ENCODE measurements at regions not wholly inside any gene's neighbourhood (a gene's known extent, or its start where the extent isn't known, plus 50 kb on each side); places are given as distances from the start of the nearest gene placed in this dataset.
A peak's percentile ranks its signal among the peaks of the same experiment; 100 is the strongest.

DNA sequence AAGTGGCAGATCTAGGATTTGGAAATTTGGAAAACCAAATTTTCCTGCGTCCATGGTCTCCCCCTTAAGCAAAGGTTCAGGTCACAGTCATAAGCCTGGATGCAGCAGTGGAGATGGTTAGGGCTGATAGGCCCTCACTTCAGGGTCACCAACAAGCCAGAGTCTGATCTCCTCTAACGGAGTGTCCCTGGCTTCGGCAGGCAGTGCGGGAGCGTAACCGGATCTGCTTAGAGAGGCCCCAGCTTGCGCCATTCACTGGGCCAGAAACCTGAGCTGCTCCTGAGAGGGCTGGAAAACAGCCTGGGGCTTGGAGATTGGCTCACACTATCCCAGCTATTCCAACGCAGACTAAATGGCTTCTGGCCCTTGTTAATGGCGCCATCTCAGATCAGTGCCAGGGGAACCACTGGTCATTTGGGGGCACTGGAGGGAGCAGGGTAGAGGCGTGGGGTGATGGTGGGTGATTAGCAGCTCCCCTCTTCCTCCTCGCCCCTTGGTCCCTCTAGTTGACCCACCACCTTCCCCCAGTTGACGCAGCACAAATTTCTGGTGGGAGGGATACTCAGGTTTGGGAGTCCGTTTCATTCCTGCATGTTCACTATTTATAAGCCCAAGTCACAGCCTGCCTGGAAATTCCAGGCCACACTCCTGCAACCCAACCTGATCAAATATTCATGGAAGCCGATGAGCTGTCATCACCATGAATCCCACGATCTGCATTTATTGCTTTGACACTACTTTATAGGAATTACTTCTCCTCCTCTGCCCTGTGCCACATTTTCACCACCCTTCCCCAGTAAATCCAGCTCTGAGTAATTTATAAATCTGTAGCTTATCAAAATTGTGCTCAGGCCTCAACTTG, 134.6 kb upstream of the CPEB4 start (continued):
- TF ChIP-seq DNMT3B (CRISPR knock-in tag; conservative IDR thresholded peaks at IDR 0.05) (no peak), ZNF644 (CRISPR knock-in tag; IDR thresholded peaks at IDR 0.05; ENCODE audit: low read depth) (peak; percentile 65), DR1 (CRISPR knock-in tag; IDR thresholded peaks at IDR 0.05) (no peak), MYNN (CRISPR knock-in tag; IDR thresholded peaks at IDR 0.05; ENCODE audit: low read depth) (no peak), TOPORS (CRISPR knock-in tag; IDR thresholded peaks at IDR 0.05) (no peak; the same call in 1 of the 2 replicates), RARA (CRISPR knock-in tag; IDR thresholded peaks at IDR 0.05) (peak; percentile 48), ZNF33A (CRISPR knock-in tag; IDR thresholded peaks at IDR 0.05; ENCODE audit: borderline replicate concordance) (no peak), NFYB (CRISPR knock-in tag; IDR thresholded peaks at IDR 0.05) (no peak), RAD51 (IDR thresholded peaks at IDR 0.05; ENCODE audit: borderline replicate concordance) (no peak), CCDC6 (CRISPR knock-in tag; IDR thresholded peaks at IDR 0.05) (0 out of 2 replicates have a peak, but pooled peaks have one; percentile 35), ZNF34 (CRISPR knock-in tag; IDR thresholded peaks at IDR 0.05; ENCODE audit: borderline replicate concordance) (no peak), PAWR (CRISPR knock-in tag; IDR thresholded peaks at IDR 0.05; ENCODE audit: borderline replicate concordance) (no peak), FOXM1 (CRISPR knock-in tag; IDR thresholded peaks at IDR 0.05) (no peak), PHF8 (CRISPR knock-in tag; IDR thresholded peaks at IDR 0.05) (0 out of 2 replicates have a peak, but pooled peaks have one; percentile 23), ZNF124 (CRISPR knock-in tag; IDR thresholded peaks at IDR 0.05) (0 out of 2 replicates have a peak, but pooled peaks have one; percentile 31), ISX (CRISPR knock-in tag; conservative IDR thresholded peaks at IDR 0.05) (no peak), RBAK (CRISPR knock-in tag; IDR thresholded peaks at IDR 0.05) (no peak), JUND (CRISPR knock-in tag; IDR thresholded peaks at IDR 0.05) (no peak), CBX1 (IDR thresholded peaks at IDR 0.05; ENCODE audit: low read depth) (no peak), THYN1 (CRISPR knock-in tag; IDR thresholded peaks at IDR 0.05; ENCODE audit: borderline replicate concordance, low read depth) (no peak), MATR3 (CRISPR knock-in tag; IDR thresholded peaks at IDR 0.05) (no peak), ZSCAN31 (CRISPR knock-in tag; IDR thresholded peaks at IDR 0.05; ENCODE audit: low read depth) (0 out of 2 replicates have a peak, but pooled peaks have one; percentile 26), ARID2 (CRISPR knock-in tag; IDR thresholded peaks at IDR 0.05; ENCODE audit: borderline replicate concordance) (no peak), HOXA7 (CRISPR knock-in tag; IDR thresholded peaks at IDR 0.05) (no peak)
- TF ChIP-seq, protein P1, sequence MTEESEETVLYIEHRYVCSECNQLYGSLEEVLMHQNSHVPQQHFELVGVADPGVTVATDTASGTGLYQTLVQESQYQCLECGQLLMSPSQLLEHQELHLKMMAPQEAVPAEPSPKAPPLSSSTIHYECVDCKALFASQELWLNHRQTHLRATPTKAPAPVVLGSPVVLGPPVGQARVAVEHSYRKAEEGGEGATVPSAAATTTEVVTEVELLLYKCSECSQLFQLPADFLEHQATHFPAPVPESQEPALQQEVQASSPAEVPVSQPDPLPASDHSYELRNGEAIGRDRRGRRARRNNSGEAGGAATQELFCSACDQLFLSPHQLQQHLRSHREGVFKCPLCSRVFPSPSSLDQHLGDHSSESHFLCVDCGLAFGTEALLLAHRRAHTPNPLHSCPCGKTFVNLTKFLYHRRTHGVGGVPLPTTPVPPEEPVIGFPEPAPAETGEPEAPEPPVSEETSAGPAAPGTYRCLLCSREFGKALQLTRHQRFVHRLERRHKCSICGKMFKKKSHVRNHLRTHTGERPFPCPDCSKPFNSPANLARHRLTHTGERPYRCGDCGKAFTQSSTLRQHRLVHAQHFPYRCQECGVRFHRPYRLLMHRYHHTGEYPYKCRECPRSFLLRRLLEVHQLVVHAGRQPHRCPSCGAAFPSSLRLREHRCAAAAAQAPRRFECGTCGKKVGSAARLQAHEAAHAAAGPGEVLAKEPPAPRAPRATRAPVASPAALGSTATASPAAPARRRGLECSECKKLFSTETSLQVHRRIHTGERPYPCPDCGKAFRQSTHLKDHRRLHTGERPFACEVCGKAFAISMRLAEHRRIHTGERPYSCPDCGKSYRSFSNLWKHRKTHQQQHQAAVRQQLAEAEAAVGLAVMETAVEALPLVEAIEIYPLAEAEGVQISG (CRISPR knock-in tag; IDR thresholded peaks at IDR 0.05) = peak; percentile 62
- TF ChIP-seq, protein P2, sequence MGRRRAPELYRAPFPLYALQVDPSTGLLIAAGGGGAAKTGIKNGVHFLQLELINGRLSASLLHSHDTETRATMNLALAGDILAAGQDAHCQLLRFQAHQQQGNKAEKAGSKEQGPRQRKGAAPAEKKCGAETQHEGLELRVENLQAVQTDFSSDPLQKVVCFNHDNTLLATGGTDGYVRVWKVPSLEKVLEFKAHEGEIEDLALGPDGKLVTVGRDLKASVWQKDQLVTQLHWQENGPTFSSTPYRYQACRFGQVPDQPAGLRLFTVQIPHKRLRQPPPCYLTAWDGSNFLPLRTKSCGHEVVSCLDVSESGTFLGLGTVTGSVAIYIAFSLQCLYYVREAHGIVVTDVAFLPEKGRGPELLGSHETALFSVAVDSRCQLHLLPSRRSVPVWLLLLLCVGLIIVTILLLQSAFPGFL (CRISPR knock-in tag; IDR thresholded peaks at IDR 0.05) = no peak
- TF ChIP-seq, protein P3, sequence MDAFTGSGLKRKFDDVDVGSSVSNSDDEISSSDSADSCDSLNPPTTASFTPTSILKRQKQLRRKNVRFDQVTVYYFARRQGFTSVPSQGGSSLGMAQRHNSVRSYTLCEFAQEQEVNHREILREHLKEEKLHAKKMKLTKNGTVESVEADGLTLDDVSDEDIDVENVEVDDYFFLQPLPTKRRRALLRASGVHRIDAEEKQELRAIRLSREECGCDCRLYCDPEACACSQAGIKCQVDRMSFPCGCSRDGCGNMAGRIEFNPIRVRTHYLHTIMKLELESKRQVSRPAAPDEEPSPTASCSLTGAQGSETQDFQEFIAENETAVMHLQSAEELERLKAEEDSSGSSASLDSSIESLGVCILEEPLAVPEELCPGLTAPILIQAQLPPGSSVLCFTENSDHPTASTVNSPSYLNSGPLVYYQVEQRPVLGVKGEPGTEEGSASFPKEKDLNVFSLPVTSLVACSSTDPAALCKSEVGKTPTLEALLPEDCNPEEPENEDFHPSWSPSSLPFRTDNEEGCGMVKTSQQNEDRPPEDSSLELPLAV (CRISPR knock-in tag; conservative IDR thresholded peaks at IDR 0.05; ENCODE audit: low read depth) = no peak

Measured in HepG2 (cell line).